HG03103 (cell line): ENCODE measurements at regions not wholly inside any gene's neighbourhood (a gene's known extent, or its start where the extent isn't known, plus 50 kb on each side); places are given as distances from the start of the nearest gene placed in this dataset.

Experiments used
- ATAC-seq: cut with Tn5 transposase; IDR thresholded peaks from one replicate; pipeline ENCODE4 v1.9.1; 2021; ENCODE audit warnings: low read depth; ENCODE audit not compliant: unreplicated experiment

DNA sequence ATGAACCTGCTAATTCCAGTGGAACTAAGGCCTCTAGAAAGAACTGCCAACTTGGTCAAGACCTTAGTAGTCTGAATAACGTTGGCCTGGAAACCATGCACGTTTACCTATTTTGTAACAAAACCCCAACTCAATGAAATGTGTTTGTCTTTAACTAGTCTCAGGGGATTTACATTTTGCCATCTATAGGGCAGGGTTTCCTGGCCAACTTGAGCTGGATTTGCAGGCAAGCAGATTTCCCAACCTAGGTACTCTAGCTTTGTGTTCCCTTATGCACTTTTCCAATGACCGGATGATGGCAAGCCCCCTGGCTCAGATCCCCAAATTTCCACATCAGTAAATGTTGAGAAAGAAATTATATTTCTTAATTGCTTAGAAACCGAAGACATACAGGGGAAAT lies 114.5 kb downstream of the IRS2 start:
- no peak for ATAC-seq

DNA sequence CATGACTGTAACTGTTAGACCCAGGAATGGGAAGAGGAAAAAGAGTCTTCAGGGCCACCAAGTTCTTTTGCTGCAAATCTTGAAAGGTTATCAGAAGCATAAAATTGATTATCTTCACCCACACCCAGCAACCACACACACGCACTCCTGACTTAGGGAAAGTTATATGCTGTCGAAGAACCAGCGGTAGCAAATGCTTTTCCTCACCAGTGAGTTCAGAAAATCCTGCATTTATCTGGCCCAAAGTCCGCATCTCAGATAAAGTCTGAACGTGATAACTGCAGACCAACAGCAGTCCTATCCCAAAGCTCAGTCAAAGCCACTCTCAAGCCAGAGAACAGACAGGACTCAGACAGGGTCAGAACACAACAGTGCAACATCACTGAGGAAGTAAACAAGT lies 115.6 kb downstream of the IRS2 start:
- ATAC-seq = no peak

DNA sequence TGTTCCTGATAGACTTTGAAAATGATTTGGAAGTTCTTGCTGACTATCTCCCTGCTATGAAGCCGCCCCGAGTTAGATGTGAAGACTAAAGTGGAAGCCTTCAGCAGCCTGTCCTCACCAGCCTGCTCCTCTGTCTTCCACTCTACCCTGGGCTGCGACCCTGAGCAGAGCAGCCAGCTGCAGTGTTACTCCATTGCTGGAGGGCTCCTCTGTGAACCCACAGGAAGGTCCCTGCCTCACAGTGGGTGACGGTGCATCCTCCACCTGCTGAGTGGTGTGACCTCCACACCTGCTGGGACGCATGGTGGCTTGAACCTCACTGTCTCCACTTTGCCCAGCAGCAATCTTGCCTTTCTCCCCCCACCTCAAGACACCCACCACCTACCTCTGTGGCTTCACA lies 116.4 kb downstream of the IRS2 start:
- ATAC-seq = no peak

DNA sequence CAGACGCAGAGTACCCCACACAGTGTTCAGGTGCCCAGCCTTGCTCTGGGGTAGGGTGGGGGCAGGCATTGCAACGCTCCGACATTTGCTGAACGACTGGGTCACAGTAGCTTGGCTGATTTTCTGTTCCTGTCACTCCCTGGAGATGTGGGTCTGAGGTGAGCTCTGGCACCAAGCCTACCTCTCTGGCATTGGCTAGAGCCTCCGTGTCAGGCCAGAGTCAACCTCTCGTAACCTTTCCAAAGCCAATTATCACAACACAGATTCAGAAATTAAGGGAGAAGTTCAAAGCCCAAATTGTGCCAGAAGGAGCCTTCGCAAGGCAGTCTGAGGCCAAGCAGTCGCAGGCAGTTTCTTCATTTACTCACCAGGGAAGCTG lies 117.2 kb downstream of the IRS2 start:
- ATAC-seq = no peak

DNA sequence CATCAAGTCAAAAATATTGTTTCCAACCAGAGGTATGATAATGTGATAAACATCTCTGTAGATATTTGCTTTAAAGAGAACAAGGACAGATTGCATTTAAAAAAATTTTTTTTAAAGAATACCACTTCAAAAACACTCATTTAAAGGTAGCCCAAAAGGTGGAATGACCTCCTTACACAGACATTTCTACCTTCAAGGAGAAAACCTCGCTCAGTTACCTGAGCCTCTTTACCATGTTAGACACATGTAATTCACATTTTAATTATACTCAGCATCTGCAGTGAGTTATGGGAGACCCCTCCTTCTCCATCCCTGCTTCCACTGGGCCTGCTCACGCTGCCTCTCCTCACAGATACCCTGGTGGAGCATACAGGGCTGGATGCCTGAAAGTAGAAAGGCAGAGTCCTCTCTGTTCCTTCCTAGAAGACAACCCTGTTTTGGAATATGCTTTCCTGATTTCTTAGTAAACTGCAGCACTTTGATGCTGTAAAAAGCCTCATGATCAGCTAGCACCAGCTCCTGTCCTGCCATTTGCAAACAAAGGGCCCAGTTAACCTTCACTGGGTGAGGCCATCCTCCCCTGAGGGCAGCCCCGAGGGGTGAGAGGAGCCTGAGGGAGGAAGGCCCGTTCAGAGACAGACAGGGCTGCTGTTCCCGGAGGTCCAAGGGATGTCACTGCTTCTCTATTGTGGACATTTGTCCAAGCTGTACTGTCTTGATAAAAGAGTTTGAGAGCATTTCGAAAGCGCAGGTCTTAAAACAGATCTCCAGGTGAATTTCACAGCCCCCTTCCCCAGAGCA lies 117.8 kb downstream of the IRS2 start:
- no peak for ATAC-seq

DNA sequence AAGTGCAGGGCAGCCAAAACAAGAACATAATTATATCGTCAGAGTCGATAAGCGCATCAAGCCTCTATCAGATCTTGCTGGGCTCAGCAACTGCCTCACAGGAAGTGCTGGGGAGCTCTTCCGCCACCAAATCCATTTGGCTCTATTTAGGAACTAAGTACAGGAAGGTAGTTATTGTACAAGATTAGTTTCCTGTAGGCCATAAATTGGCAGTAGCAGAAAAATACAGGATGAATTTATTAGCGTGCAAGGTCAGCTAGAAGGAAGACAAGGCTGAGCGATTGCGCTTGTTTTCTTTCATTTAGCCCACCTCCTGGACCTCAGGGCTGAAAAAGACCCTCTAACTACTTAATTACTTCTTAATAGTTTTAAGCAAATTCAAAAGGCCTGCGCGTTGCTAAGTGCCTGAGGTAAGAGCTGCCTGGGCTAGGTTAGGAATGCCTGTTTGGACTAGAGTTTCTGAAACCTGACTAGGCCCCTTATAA lies 118.5 kb downstream of the IRS2 start:
- ATAC-seq = no peak

DNA sequence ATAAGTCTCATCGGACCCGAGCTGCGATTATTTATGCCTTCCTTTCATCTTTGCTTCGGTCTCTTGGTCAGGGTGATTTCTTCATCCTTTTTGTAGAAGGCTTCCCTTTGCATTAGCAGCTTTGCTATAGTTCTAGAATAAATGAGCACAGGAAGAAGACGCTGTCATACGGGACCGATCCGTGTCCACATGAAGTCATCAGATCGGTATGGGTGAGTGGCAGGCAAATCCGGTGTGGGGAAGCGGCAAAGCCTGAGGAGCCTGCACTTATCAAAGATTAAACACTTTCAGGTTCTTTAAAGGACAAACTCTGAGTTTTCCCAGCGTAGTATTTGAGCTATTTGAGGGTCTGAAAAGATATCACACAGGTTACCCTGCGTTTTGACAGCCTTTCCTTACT lies 119.3 kb downstream of the IRS2 start:
- no peak for ATAC-seq

DNA sequence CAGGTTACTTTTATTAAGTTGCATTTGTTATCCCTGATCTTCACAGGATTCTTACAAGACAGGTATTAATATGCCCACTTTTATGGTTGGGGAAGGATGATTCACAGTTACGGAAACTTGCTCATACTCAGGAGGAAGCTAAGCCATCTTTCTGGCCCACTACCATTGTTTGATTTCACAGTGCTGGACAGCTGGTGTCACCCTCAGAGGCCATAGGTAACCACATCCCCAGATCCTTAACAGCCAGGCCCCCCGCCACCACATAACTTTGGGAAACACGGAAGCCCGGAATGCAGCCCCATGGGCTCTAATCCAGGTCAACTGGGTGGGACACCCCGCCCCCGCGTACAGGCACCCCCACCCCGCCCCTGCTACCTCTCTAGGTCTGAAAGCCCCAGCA lies 119.7 kb downstream of the IRS2 start:
- ATAC-seq = no peak

DNA sequence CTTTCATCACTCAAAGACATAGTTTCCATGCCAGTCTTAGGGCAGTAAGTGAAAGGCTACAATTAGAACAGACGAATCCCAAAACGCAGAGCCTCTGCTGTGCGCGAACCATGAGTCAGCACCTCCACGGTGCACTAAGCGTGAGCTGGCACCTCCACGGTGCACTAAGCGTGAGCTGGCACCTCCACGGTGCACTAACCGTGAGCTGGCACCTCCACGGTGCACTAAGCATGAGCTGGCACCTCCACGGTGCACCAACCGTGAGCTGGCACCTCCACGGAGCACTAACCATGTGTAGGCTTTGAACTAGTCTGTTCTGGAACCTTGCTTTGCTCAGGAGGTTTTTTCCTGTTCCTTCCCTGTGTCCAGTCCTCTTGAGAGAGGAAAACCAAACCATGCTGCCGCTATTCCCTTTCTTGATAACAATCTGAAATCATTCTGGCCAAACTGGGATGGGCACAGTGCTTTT lies 120.6 kb downstream of the IRS2 start:
- ATAC-seq = no peak

DNA sequence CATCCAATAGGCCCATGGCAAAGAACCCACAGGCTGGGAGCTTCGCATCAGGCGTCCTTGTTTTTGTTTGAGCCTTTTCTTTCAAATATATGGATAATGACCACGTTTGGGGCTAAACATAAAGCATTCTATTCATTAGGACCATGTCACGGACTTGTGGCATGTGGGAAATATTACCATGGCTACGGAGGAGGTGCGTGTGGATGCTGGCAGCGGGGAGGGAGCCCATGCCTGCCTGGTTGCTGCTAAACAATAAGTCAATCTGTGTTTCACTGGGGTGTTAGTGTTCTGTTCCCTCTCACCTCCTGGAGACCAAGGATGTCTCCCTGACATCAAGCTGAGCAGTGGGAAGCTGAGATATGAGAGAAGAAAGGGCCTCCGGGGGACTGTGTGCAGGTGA lies 121.1 kb downstream of the IRS2 start:
- ATAC-seq = no peak

DNA sequence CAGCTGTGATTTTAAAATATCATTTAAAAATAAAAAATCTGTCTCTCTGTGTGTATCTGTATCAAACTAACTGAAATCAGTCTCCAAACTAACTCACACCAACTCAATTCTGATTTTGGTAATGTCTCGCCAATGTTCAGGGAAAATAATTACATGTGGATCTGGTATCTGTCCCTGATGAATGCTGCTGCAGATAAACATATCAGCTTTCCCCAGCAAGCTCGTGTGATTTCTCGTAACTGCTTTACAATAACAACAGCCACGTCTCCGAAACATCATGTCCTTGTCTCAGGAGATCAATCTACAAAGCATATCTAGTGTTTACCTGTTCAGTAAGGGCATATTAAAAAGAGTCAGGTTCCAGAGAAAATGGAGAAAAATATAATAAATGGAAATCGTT lies 129.0 kb downstream of the IRS2 start:
- no peak for ATAC-seq

DNA sequence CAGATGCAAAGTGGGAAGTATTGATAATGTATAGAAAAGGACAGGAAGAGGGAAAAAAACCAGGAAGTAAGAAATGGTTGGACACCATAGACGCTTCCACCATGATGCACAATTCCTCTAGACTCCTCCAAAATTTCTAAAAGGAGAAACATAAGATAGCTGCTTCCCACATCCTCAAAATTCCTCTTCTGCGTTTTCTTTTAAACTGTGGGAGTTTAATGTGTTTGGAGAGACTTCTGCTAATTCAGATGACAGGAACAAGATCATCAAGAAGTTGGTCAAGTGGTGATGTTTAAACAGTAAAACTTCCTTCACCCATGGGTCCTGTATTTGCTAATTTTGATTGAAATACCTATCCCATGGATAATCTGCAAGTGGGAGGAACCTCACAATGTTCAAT lies 130.2 kb downstream of the IRS2 start:
- no peak for ATAC-seq

DNA sequence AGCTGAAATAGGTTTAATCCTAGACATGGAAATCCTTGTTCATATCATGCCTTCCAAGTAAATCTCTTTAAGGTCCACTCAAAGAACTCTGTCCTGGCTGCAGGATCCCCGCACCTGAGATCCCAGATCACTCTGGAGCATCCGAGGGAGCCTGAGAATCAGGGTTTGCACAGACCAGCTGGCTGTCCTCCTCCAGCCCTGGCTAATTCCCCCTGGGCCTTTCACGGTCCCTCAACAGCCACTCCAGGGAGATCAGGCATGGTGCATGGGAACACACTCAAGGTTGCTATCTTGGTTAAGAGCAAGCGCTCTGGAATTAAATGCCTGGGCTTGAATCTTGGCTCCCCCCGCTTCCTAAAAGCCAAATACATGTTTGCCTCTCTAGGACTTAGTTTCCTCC lies 130.8 kb downstream of the IRS2 start:
- ATAC-seq = no peak

DNA sequence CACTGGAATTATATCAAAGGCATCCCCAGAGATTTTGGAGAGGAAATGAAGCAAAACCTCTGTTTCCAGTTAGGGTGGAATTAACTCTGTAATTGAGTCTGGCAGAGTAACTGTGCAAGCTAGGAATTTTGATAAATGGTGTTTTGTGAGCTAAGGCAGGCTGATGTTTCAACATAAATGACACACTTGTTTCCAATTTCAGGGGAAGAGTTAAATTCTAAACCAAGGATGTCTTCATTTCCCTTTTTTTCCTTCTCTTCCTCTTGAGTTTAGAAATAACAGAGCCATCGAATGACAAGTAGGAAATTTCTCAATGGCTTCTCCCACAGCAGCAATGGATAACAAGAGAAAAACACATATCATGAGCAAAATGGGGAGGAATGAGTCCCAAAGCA lies 131.2 kb downstream of the IRS2 start:
- ATAC-seq = no peak

DNA sequence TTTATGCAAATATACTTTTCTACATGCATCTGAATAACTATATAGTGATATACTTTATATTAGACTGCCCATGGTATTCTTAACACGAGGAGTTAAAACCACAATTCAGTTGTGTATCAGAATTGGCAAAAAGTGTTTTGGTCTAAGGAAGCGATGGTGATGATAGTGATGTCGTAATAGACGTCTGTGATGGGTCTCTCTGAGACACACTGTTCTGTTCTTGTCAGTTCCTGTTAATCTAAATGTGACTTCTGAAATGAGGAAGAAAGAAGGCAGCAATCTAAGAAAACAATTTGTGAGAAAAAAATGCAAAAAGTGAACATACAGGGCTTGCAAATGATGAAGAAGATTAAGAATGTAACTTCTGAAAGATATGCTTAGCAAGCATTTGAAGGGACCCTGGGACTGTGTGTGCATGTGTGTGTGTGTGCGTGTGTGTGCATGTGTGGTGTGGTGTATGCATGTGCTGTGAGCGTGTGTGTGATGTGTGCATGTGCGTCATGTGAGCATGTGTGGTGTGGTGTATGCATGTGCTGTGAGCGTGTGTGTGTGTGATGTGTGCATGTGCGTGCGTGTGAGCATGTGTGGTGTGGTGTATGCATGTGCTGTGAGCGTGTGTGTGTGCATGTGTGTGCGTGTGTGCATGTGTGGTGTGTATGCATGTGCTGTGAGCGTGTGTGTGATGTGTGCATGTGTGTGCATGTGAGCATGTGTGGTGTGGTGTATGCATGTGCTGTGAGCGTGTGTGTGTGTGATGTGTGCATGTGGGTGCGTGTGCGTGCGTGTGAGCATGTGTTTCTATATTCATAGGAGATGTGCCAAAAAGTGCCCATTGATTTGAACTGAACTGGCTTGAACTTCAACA lies 131.8 kb downstream of the IRS2 start:
- no peak for ATAC-seq

DNA sequence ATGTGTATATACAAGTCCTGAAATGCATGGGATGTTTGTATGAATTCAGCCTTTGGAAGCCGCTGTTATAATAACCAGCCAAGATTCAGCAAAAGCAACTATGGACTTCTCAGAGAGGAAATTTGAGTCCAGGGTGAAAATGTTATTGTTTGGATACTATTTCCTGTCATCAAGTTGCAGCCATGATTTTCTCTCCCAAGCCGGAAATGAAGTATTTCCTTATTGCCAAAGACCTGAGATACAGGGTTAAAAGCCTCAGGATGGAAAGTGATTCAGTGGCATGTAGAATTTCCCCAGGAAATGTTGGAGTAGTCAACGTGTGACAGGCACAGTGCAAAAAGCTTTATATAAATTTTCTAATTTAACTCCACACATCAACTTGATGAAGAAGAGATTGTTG lies 133.9 kb downstream of the IRS2 start:
- ATAC-seq = no peak

DNA sequence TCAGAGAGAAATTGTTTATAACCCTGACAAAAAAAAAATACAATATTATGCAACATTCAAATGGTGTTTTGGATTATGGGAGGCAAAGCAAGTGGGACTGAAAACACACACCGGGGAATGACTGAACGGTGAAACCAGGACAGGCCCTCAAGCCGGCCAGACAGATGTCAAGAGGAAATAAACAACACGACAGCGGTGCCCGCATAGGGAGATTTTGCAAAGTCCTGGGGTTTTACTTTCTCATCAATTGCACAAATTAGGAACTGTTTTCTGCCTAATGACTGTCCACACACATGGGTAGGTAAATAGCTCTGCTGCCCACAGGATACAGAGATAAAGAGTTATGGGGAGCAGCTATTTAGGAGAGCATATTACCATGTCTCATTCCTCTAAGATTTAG lies 134.5 kb downstream of the IRS2 start:
- no peak for ATAC-seq

DNA sequence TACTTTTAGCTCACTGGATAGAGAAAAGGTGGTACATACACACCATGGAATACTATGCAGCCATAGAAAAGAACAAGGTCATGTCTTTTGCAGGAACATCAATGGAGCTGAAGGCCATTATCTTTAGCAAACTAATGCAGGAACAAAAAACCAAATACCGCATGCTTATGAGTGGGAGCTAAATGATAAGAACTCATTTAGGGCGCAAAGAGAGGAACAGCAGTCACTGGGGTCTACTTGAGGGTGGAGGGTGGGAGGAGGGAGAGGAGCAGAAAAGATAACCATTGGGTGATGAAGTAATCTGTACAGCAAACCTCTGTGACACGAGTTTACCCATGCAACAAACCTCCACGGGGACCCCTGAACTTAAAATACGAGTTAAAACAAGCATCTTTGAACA lies 135.1 kb downstream of the IRS2 start:
- ATAC-seq = no peak

DNA sequence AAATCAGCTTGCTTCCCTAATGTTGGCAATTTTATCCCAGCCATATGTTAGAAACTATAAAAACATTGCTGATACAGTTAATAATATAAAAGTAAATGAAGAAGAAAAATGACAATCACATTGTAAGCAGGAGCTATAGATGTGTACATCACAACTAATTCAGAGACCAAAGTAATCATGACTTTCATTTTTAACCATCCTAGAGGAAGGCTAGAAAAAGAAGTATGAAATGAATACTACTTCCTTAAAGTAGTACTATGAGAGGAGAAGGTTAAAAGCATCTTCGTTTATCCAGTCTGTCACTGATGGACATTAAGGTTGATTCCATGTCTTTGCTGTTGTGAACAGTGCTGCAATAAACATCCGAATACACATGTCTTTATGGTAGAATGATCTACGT lies 135.5 kb downstream of the IRS2 start:
- ATAC-seq = no peak

DNA sequence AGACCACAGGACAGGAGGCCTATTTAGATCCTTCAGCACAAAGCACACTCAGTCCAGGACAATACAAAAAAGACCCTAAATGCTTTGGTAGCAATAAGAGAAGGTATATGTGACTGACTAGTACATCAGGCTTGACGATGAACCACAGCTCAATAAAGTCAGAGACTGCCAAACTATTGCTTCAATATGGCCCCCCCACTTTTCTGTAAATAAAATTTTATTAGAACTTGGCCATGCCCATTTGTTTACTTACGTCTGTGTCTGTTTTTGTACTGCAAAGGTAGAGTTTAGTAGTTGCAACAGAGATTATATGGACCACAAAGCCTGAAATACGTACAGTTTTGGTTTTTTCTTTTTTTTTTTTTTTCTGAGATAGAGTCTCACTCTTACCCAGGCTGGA lies 136.7 kb downstream of the IRS2 start:
- ATAC-seq = no peak

DNA sequence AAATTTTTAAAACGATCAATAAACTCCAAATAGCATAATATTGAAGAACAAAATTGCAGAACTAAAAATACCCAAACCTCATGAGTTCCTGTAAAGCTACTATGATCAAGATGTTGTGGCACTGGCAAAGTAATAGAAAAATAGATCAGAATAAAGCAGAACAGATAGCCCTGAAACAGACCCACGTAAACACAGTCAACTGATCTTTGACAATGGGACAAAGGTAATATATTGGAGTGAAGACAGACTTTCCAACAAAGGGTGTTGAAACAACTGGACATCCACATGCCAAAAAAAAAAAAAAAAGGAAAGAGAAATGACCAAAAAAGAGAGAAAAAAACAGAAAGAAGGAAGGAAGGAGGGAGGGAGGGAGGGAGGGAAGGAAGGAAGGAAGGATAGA lies 138.7 kb downstream of the IRS2 start:
- ATAC-seq = no peak

DNA sequence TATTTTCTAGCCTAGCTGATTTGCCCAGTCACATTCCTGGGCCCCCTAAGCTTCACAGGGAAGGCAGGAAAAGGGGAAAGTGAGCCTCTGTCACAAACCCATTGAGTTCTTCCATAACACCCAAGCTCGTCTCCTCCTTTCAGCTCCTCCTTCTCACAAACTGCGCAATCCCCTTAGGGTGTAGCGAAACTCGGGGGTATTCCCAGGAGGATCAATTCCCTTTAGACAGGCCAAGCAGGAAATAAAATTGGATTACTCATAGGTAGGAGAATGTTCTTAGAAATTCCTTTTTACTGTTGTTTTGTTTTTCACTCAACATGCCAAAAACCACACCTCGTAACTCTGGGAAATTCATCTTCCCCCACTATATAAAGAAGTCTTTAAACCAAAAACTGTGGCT lies 139.3 kb downstream of the IRS2 start:
- ATAC-seq = no peak
